ENCODE measurements at regions not wholly inside any gene's neighbourhood (a gene's known extent, or its start where the extent isn't known, plus 50 kb on each side); places are given as distances from the start of the nearest gene placed in this dataset.

DNA sequence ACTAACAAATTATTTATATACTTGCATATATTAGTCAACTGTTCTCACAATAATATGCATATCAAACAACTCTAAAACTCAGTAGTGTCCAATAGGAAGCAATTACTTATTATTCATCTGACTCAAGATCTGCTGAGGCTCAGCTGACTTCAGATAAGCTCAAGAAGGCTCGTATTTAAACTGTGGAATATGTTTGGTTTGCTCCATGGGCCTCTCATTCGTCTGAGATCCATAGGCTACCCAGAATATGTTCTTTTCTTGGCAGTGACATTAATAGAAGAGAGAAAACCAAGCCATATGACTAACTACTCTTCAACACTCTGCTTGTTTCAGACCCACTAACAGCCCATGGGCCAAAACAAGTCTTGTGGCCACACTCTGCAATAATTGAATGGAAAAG, 107.7 kb upstream of the MAP2 start:
- CTCF ChIA-PET = no interaction called here
- BruUV-seq (replicated peaks) = no TSS peak
- Histone ChIP-seq H3K27ac (ENCODE audit: low read depth, low read length, poor library complexity, severe bottlenecking) (no peak overlapping the region), H3K4me3 (ENCODE audit: low read depth, low read length, poor library complexity, severe bottlenecking) (no peak overlapping the region), H3K4me1 (ENCODE audit: insufficient read depth, low read length, poor library complexity, severe bottlenecking) (no peaks in the 10 kb centered on the region), H3K27me3 (replicated peaks; ENCODE audit: insufficient read depth, low read depth, low read length, poor library complexity) (peaks cover 53% of the 10 kb centered on the region), H3K36me3 (ENCODE audit: insufficient read depth, low read length, poor library complexity, severe bottlenecking) (no peaks in the 10 kb centered on the region), H3K9me3 (ENCODE audit: low read depth, low read length, poor library complexity, severe bottlenecking) (no peaks in the 10 kb centered on the region)
- POLR2A ChIA-PET (ENCODE audit: low non-redundant PET) = no interaction called here
- intact Hi-C loops (cut with micrococcal nuclease; ENCODE audit: unreplicated experiment) = no loop called here
- TF ChIP-seq EZH2 (IDR thresholded peaks at IDR 0.05; ENCODE audit: borderline replicate concordance, low read depth, low read length, poor library complexity, severe bottlenecking) = no peak
- TF ChIP-seq, protein P1, sequence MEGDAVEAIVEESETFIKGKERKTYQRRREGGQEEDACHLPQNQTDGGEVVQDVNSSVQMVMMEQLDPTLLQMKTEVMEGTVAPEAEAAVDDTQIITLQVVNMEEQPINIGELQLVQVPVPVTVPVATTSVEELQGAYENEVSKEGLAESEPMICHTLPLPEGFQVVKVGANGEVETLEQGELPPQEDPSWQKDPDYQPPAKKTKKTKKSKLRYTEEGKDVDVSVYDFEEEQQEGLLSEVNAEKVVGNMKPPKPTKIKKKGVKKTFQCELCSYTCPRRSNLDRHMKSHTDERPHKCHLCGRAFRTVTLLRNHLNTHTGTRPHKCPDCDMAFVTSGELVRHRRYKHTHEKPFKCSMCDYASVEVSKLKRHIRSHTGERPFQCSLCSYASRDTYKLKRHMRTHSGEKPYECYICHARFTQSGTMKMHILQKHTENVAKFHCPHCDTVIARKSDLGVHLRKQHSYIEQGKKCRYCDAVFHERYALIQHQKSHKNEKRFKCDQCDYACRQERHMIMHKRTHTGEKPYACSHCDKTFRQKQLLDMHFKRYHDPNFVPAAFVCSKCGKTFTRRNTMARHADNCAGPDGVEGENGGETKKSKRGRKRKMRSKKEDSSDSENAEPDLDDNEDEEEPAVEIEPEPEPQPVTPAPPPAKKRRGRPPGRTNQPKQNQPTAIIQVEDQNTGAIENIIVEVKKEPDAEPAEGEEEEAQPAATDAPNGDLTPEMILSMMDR (conservative IDR thresholded peaks at IDR 0.05; ENCODE audit: low read depth, low read length) = no peak
- DNase-seq (ENCODE audit: low spot score) = no peak

DNA sequence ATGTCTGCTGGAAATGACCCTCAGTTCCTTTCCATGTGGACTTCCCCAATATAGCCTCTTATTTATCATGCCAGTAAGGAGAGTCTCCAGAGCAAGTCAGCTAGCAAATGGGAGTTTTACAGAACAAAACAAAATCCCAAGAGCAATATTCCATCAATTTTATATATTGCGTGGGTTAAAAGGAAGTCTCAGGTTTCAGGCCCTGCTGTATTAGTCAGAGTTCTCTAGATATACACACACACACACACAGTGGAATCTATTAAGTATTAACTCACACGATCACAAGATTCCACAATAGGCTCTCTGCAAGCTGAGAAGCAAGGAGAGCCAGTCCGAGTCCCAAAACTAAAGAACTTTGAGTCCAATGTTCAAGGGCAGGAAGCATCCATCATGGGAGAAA, 102.8 kb upstream of the MAP2 start:
- POLR2A ChIA-PET (ENCODE audit: low non-redundant PET) = no interaction called here
- CTCF ChIA-PET = no interaction called here
- H3K9me3 ChIP-seq (ENCODE audit: low read depth, low read length, poor library complexity, severe bottlenecking) = no peaks in the 10 kb centered on the region
- H3K4me1 ChIP-seq (ENCODE audit: insufficient read depth, low read length, poor library complexity, severe bottlenecking) = no peaks in the 10 kb centered on the region
- no peak overlapping the region for H3K4me3 ChIP-seq (ENCODE audit: low read depth, low read length, poor library complexity, severe bottlenecking)
- no TSS peak for BruUV-seq (replicated peaks)
- no peak overlapping the region for H3K27ac ChIP-seq (ENCODE audit: low read depth, low read length, poor library complexity, severe bottlenecking)
- no peak for DNase-seq (ENCODE audit: low spot score)
- intact Hi-C loops (cut with micrococcal nuclease; ENCODE audit: unreplicated experiment) = loop anchor here (10.0 kb wide), 2 partner anchors 496 to 856 kb away; no protein-coding TSS in a partner anchor
- H3K36me3 ChIP-seq (ENCODE audit: insufficient read depth, low read length, poor library complexity, severe bottlenecking) = no peaks in the 10 kb centered on the region
- H3K27me3 ChIP-seq (replicated peaks; ENCODE audit: insufficient read depth, low read depth, low read length, poor library complexity) = peaks cover 29% of the 10 kb centered on the region
- TF ChIP-seq EZH2 (IDR thresholded peaks at IDR 0.05; ENCODE audit: borderline replicate concordance, low read depth, low read length, poor library complexity, severe bottlenecking) = no peak
- TF ChIP-seq, protein P1 (conservative IDR thresholded peaks at IDR 0.05; ENCODE audit: low read depth, low read length) = no peak

DNA sequence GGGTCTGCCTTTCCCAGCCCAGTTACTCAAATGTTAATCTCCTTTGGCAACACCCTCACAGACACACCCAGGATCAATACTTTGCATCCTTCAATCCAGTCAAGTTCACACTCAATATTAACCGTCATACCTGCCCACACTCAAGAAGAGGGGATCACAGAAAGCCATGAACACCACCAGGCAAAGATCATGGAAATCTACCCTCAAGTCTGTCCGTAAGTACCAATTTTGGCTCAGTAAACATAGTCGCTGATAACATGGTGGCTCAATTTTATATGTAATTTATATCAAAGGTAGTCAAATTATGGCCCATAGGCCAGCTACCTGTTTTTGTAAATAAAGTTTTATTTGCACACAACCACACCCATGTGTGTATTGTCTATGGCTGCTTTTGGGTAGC, 102.3 kb upstream of the MAP2 start:
- intact Hi-C loops (cut with micrococcal nuclease; ENCODE audit: unreplicated experiment) = loop anchor here (10.0 kb wide), 2 partner anchors 497 to 857 kb away; no protein-coding TSS in a partner anchor
- Histone ChIP-seq H3K4me3 (ENCODE audit: low read depth, low read length, poor library complexity, severe bottlenecking) (no peak overlapping the region), H3K27ac (ENCODE audit: low read depth, low read length, poor library complexity, severe bottlenecking) (no peak overlapping the region), H3K36me3 (ENCODE audit: insufficient read depth, low read length, poor library complexity, severe bottlenecking) (no peaks in the 10 kb centered on the region), H3K9me3 (ENCODE audit: low read depth, low read length, poor library complexity, severe bottlenecking) (no peaks in the 10 kb centered on the region), H3K27me3 (replicated peaks; ENCODE audit: insufficient read depth, low read depth, low read length, poor library complexity) (peaks cover 29% of the 10 kb centered on the region), H3K4me1 (ENCODE audit: insufficient read depth, low read length, poor library complexity, severe bottlenecking) (no peaks in the 10 kb centered on the region)
- TF ChIP-seq, protein P1 (conservative IDR thresholded peaks at IDR 0.05; ENCODE audit: low read depth, low read length) = no peak
- DNase-seq (ENCODE audit: low spot score) = no peak
- ChIA-PET POLR2A (ENCODE audit: low non-redundant PET) (no interaction called here), CTCF (no interaction called here)
- no TSS peak for BruUV-seq (replicated peaks)

Data from A673 (cell line).